ENCODE measurements at regions not wholly inside any gene's neighbourhood (a gene's known extent, or its start where the extent isn't known, plus 50 kb on each side); places are given as distances from the start of the nearest gene placed in this dataset.
"Not testable (repeated sequence)": the region's sequence is repeated elsewhere in the genome, so short reads cannot be mapped to it uniquely, and the experiment has no call there.

DNA sequence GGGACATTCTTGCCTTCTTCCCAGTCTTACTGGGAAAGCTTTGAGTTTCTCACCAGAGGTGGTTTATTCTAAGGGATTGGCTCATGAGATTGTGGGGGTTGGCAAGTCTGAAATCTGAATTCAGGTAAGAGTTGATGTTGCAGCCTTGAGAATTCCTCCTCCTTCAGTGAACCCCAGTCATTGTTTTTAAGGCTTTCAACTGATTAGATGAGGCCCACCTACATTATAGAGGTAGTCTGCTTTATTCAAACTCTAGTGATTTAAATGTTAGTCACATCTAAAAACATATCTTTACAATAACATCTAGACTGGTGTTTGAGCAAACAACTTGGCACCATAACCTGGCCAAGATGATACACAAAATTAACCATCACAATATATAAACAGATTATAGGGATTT, 156.5 kb upstream of the MED14 start:
- no peak for DNase-seq (ENCODE audit: low spot score)

DNA sequence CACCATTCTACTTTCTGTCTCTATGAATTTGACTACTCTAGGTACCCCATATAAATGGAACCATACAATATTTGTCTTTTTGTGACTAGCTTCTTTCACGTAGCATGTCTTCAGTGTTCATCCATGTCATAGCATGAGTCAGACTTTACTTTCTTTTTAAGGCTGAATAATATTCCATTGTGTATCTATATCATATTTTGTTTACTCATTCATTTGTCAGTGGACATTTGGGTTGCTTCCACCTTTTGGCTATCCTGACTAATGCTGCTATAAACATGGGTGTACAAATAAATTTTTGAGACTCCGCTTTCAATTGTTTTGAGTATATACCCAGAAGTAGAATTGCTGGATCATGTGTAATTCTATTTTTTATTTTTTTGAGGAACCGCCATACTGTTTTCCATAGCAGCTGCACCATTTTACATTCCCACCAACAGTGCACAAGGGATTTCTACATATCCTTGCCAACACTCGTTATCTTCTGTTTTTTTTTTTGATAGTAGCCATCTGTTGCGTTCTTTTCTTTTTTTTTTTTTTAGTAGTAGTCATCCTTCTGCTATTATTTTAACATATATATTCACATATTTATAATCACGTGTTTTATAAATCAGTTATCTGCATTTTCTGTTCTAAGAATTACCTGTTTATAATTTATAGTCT, 158.0 kb upstream of the MED14 start:
- DNase-seq (ENCODE audit: low spot score): no peak

DNA sequence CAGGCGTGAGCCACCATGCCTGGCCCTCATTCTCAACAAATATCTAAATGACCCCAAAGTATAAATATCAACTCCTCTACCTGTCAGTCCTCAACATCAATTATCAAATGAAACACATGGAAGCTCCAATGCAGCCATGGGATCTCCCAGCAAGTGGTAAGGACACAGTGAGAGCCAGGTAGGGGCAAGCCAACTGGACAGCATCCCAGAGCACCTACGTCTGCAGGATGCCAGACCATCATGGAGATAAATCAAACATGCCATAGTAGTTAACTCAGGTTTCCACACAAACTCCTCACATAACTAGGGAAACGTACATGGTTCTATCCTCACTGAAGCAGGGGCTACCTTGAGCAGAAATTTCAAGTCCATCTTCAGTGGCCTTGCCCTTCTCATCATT, 159.9 kb upstream of the MED14 start:
- DNase-seq (ENCODE audit: low spot score): no peak

DNA sequence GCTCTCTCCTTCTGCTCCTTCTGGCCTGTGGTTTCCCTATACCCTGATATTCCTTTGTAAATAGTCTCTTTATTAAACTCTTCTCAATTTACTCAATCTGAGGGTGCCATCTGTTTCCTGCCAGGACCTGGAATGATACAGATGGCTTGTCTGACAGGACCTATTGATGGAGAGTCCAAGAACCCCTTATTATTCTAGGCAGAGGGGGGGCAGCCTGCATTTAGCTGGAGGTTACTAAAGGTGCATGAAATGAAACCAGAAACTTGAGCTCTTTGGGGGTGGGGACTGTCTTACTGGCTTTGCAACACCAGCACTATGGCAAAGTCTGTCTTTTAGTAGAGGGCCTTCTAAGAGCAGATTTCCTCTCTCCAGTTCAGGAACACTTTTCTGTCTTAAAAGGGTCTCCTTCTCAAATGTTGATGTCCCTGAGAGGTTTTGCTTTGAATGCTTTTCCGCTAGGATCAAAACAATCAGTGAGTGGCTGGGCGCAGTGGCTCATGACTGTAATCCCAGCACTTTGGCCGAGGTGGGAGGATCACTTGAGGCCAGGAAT, 162.5 kb upstream of the MED14 start:
- no peak for DNase-seq (ENCODE audit: low spot score)

DNA sequence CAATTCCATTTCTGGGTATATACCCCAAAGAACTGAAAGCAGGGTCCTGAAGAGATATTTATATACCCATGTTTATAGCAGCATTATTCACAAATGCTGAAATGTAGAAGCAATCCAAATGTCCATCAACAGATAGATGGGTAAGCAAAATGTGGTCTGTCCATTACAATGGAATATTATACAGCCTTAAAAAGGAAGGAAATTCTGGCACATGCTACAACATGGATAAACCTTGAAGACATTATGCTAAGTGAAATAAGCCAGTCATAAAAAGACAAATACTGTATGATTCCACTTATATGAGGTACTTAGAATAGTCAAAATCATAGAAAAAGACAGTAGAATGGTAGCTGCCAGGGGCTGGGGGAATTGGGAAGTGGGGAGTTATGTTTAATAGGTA, 169.4 kb upstream of the MED14 start:
- DNase-seq (ENCODE audit: low spot score): not testable (repeated sequence)

DNA sequence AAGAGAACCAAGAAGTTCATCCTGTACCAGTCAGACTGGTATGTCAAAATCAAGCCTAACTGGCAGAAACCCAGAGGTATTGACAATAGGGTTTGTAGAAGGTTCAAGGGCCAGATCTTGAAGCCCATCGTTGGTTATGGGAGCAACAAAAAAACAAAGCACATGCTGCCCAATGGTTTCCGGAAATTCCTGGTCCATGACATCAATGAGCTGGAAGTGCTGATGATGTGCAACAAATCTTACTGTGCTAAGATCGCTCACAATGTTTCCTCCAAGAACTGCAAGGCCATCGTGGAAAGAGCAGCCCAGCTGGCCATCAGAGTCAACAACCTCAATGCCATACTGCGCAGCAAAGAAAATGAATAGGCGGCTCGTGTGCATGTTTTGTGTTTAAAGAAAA, 172.7 kb upstream of the MED14 start:
- no peak for DNase-seq (ENCODE audit: low spot score)

DNA sequence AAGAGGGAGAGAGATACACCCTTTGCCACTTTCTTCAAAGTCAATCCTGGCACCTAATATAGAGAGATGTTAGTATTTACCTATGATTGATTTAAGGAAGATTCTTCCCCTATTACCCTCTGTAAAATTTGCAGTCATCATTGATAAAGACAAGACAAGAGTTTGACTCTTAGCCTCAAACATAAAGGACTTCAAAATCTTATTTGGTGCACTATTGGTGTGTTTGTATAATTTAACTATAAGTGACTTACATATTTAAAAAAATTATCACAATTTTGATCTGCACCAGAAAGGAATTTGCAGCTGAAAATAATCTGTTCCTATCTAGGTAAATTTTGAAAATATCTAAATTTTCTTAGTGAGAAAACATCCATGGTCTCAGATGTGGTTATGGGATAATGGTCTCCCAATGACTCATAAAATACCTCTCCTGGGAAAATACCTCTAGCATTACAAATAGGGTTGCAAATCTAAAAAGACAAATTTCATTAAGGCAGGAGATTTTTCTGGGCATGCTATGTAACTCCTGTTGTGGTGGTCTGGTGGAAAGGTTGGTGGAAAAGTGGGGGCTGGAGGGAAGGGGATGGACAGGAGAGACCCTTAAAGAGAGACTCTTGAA, 173.6 kb upstream of the MED14 start:
- no peak for DNase-seq (ENCODE audit: low spot score)

DNA sequence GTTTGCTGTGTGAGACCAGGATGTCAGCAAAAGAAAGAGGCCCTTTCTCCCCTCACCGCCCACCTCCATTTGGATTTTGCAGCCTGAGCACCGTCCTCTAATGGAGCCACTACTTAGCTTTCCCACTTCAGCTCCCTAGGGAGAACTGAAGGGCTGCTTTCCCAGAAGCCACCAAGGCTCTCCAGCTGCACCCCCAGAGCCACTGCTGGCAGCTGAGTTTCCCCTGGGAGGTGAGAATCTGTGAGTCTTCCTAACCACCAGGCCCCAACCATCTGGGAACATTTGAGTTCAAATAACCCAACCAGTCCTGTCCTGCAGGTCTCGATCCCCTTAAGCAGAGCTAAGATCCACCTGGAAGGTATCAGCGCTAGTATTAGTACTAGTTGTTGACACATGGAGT, 173.1 kb upstream of the USP9X start:
- no peak for DNase-seq (ENCODE audit: low spot score)

DNA sequence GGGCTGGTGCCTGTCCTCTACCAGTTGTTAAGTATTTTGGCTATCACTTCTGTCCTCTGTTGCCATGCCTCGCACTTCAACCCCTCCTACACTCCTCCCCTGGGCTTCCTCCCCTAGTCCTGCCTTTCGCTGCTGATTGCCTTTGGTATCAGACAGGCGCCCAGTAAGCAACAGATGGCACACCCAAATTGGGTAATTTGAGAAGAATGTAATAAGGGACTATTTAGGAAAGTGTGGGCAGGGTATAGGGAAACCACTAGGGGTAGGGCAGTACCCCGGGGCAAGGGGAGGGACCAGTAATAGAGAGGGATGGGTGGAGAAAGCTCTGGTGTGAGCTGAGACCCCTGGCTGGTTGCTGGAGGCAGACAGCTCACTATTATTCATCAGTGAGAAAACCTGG, 172.7 kb upstream of the USP9X start:
- DNase-seq (ENCODE audit: low spot score): no peak

DNA sequence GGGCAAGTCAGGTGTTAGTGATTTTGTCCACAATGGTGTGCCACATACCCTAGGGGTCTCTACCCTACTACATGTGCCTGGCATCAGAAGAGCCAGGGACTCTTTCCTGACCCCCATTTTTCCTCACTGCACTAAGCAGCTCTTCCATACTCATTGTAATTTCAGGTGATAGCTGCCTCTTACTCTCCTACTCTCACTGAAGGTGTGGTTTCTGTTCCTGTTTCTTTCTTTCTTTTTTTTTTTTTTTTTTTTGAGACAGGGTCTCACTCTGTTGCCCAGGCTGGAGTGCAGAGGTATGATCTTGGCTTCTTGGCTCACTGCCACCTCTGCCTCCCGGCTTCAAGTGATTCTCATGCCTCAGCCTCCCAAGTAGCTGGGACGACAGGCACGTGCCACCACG, 164.9 kb upstream of the USP9X start:
- DNase-seq (ENCODE audit: low spot score): no peak

DNA sequence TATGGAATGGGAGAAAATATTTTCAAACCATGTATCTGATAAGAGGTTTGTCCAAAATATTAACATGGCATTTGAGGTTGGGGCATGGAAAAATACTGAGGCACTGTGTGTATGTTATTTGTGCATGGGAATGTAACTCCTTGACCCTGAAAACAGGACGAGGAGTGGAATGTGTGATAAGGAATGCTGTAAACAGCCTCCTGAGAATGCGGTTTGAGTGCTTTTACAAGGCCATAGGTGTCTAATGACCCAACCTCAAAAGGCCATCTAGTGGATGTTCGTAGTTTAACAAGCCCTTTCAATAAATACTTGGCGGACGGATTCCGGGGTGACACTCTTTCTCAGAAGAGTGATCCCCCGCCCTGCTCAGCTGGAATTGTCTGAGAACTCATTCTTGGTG, 162.9 kb upstream of the USP9X start:
- DNase-seq (ENCODE audit: low spot score): no peak

DNA sequence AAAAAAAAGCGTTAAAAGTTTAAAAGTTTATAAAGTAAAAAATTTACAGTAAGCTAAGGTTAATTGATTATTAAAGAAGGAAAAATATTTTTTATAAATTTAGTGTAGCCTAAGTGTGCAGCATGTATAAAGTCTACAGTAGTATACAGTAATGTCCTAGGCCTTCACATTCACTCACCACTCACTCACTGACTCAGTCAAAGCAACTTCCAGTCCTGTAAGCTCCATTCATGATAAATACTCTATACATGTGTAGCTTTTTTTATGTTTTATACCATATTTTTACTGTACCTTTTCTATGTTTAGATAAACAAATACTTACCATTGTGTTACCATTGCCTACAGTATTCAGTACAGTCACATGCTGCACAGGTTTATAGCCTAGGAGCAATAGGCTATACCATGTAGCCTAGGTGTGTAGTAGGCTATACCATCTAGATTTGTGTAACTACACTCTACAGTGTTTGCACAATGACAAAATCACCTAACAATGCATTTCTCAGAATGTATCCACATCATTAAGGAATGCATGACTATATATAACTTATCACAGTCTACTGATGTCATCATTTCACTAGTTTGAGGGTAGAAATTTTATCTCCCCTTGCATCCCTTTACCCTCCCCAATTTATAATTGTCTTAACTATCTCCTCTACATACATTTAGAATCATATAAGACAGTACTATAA, 158.4 kb upstream of the USP9X start:
- not testable (repeated sequence) for DNase-seq (ENCODE audit: low spot score)

DNA sequence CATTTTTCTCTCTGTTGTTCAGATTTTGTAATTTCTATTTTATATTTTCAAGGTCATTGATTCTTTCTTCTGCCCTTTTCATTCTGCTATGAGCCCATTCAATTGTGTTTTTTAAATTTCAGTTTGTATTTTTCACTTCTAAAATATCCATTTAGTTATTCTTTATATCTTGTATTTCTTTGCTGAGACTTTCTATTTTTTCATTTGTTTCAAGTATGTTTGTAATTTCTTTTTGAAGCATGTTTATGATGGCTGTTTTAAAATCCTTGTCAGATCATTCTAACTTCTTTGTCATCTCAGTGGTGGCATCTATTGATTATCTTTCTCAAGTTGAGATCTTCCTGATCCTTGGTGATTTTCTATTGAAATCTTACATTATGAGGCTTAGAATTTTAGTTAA, 157.2 kb upstream of the USP9X start:
- DNase-seq (ENCODE audit: low spot score): no peak

DNA sequence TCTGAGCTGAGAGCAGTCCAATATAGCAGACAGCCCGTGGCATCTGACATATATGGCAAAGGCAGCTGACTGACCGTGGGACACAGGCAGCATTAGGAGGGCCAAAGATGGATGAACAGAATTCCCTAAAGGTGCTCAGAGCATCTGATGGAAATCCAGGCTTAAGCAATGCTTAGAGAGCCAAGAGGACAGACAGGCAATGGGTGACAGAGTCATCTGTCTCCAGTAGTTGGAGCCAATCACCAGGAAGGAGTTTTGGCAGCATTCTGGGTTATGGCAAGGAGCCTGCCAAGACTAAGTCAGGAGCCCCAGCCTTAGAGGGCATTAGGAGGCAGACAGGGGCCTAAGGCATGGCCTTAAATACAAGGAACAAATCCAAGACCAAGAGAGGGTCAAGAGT, 153.3 kb upstream of the USP9X start:
- DNase-seq (ENCODE audit: low spot score): no peak

DNA sequence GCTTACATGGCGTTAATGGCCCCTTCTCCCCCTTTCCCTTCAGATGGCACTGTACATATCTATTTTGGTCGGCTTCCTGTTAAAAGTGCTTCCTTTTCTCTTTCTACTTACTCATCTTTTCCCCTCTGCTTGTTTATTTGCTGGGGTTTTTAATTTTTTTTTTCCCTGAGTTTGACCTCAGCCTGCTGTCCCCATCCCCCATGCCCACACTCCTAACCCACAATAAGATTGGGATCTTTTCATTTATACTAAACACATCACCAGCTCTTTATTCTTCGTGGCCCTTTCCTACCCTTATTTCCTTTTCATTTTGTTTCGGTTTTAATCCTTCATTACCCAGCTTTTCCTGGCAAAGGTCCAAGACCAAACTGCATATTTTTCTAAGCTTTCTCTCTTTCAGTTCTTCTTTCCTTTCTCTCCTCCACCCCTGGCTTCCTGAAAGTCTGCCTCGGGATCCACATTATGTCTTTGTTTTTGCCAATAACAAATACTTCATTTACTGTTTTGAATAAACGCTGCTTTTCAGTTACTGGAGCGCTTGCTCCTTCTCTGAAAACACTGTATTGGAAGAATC, 152.0 kb upstream of the USP9X start:
- peak; percentile 37 for DNase-seq (ENCODE audit: low spot score)

DNA sequence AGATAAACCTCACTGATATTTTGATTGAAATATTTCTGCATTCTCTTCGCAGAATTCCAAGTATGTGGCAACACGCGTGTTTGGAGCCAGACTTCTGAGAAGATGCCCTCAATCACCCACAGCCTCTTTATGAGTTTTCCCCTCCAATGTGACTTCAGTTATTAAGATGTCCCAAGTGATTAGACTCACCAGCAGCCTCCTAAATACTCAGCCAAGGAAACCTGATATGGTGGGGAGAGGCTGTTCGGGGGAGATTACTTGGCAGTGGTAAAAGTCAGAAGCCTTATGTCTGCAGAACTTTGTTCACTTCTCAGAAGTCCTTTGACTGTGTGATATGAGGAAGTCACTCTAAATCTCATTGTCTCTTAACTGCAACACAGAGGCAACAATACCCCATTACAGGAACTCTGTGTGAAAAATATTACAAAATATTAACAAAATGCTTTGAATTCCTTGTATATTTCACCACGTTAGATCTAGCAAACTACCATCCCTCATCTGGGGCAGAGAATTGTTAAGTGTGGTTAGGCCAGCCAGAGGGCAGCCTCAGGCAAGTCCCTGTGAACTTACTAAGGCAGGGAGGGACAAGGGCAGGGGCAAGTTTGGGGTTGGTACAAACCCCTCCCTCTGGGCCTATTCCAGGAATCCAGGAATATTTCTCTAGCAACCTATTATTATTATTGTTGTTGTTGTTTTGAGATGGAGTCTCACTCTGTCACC, 151.4 kb upstream of the USP9X start:
- DNase-seq (ENCODE audit: low spot score): peak; percentile 49

DNA sequence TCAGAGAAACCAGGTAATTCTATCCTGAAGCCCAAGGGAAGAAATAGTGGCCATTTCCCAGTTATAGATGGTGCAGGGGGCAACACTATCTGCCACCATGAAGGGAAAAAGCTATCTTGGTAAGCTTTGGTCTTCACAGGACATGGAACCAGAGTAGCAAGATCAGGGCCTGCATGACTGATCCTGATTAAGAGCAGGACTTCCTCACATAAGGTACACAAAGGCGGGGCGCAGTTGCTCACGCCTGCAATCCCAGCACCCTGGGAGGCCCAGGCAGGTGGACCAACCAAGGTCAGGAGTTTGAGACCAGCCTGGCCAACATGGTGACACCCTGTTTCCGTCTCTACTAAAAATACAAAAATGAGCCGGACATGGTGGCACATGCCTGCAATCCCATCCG, 148.4 kb upstream of the USP9X start:
- DNase-seq (ENCODE audit: low spot score): no peak

DNA sequence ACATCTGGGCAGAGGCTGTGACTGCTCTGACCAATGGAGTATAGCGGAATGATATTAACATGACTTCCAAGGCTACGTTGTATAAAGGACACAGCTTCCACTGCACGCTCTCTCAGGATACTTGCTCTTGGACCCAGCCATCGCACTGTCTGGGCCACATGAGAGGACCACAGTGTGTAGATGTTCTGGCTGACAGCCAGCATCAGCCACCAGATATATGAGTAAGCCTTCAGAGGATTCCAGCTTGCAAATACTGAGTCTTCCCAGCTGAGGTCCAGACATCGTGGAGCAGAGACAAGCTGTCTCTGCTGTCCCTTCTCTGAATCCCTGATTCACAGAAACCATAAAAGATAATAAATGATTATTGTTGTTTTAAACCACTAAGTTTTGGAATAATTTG, 146.8 kb upstream of the USP9X start:
- no peak for DNase-seq (ENCODE audit: low spot score)

DNA sequence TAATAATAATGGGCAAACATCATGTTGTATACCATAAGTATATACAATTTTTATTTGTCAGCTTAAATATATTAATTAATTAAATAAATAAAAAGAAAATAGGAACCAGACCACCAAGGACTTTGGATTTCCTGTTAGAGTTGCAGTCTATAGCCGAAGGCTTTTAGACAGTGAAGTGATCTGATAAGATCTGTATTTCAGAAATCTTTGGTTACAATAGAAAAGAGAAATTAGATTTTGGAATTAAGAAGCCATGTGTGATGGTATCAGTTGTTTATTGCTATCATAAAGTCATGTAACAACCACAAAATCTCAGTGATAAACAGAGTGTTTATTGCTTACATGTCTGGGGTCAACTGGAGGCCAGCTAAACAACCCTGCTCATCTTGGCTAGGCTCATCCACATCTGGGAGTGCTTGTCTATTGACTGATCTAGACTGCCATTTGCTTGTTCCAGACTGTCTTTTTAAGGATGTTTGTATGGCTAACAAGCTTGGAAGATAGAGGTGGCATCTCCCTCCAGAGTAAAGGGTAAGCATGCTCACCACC, 142.1 kb upstream of the USP9X start:
- no peak for DNase-seq (ENCODE audit: low spot score)

DNA sequence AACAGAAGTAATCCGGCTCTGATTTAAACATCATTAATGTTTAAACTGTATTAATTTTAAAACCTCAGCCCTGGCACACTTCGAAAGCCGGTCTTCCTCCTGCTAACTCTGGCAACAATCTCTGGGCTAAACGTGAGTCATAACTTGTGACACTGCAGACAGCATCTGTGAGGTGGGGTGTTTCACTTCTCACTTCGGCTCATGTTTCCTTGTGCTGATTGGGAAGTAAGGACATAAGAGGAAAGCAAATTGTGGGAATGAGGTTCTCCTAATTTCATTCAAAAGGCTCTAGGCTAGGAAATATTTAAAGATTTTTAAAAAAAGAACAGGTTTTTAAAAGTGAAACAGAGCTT, 139.9 kb upstream of the USP9X start:
- DNase-seq (ENCODE audit: low spot score): no peak

DNA sequence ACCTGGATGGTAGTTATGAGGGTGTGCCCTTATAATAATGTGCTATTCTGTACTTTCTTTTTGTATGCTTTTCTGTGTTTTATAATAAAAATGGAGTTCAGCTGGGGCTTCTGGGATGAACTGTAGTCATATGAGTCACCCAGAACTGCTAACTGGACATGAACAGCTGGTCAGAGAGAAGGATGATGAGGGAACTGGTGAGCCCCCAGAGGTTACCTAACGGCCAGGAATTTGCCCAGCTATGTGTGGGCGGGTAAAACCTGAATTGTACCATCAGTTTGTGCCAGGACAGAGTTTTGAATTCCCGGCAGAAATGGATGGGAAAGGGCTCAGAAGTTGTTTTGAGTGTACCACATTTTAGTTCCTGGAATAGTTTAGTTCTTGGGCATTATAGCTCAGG, 138.0 kb upstream of the USP9X start:
- no peak for DNase-seq (ENCODE audit: low spot score)

DNA sequence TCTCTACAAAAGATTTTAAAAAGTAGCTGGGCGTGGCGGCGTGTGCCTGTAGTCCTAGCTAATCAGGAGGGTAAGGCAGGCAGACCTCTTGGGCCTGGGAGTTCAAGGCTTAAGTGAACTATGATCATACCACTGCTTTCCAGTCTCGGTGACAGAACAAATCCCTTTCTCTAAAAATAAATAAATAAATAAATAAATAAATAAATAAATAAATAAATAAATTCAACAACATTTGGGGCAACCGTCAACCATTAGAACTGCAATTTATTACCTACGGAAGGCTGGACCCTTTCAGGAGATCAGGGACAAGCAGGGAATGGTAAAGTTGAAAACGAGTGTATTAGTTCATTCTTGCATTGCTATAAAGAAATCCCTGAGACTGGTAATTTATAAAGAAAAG, 136.2 kb upstream of the USP9X start:
- DNase-seq (ENCODE audit: low spot score): no peak

All from CD4-positive, alpha-beta T cell treated with Interleukin-2 at 100 ng/mL for 4 hours (primary cell).